ENCODE measurements at regions not wholly inside any gene's neighbourhood (a gene's known extent, or its start where the extent isn't known, plus 50 kb on each side); places are given as distances from the start of the nearest gene placed in this dataset.

- Histone ChIP-seq H3K9me2 (ENCODE audit: insufficient read depth) (no peaks in the 10 kb centered on the region), H4K20me1 (ENCODE audit: insufficient read depth) (no peaks in the 10 kb centered on the region), H3K79me2 (ENCODE audit: insufficient read depth, low read length) (no peaks in the 10 kb centered on the region), H3K9ac (ENCODE audit: low read length) (no peak overlapping the region), H3K9me3 (ENCODE audit: control insufficient read depth in 1 of 2, insufficient read depth in 1 of 2, low read depth in 1 of 2, low read length in 2 of 2) (no peaks in the 10 kb centered on the region), H3K27me3 (ENCODE audit: insufficient read depth, low read length) (no peaks in the 10 kb centered on the region), H3K36me3 (ENCODE audit: control insufficient read depth in 1 of 2, insufficient read depth in 2 of 2, low read length in 2 of 2) (no peaks in the 10 kb centered on the region), H2AFZ (ENCODE audit: low read depth, low read length, poor library complexity, severe bottlenecking) (no peak overlapping the region), H3K4me3 (replicated peaks in 1 of 2; ENCODE audit: low read depth in 1 of 2, low read length in 2 of 2) (no peak overlapping the region), H3K4me2 (ENCODE audit: low read length) (no peak overlapping the region), H3K4me1 (ENCODE audit: control insufficient read depth in 1 of 2, insufficient read depth in 2 of 2, low read length in 2 of 2) (no peaks in the 10 kb centered on the region), H3K27ac (ENCODE audit: low read depth, low read length) (no peak overlapping the region)
- intact Hi-C loops (cut with micrococcal nuclease): no loop called here
- ChIA-PET CTCF (no interaction called here), POLR2A (no interaction called here), RAD21 (ENCODE audit: low non-redundant PET in 1 of 2, low total read pairs in 2 of 2, uncharacterized antibody in 2 of 2, unreplicated experiment in 2 of 2) (no interaction called here)
- ATAC-seq (no peak), DNase-seq (ENCODE audit: low read depth, low spot score) (no peak)
- TF ChIP-seq SIN3A (IDR thresholded peaks at IDR 0.05; ENCODE audit: low read depth) (no peak), POLR2A (IDR thresholded peaks at IDR 0.05; ENCODE audit: borderline replicate concordance, extremely low read depth, insufficient read depth, insufficient read length) (no peak), POLR2AphosphoS5 (IDR thresholded peaks at IDR 0.05; ENCODE audit: low read depth, low read length) (no peak)
- no TSS peak for BruUV-seq (replicated peaks)
These were observed 333.3 kb upstream of the ACVR2A start for GRCh38 chr2:147511491-147511948.

DNA sequence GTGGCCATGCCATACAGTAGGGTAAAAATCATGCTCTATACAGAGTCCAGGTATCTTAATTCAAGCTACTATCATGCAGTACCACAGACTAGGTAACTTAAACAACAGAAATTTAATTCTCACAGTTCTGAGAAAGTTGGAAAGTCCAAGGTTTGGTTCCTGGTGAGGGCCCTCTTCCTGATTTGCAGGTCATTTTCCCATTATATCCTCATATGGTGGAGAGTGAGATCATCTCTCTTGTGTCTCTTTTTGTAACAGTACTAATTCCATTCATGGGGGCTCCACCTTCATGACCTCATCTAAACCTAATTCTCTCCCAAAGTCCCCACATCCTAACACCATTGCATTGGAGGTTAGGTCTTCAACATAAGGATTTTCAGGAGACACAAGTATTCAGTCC is 335.0 kb upstream of the ACVR2A start:
- no peak for ATAC-seq
- no peaks in the 10 kb centered on the region for H3K27me3 ChIP-seq (ENCODE audit: insufficient read depth, low read length)
- H3K27ac ChIP-seq (ENCODE audit: low read depth, low read length): no peak overlapping the region
- DNase-seq (ENCODE audit: low read depth, low spot score): no peak
- no peaks in the 10 kb centered on the region for H4K20me1 ChIP-seq (ENCODE audit: insufficient read depth)
- no peaks in the 10 kb centered on the region for H3K79me2 ChIP-seq (ENCODE audit: insufficient read depth, low read length)
- intact Hi-C loops (cut with micrococcal nuclease): no loop called here
- ChIA-PET CTCF (no interaction called here), RAD21 (ENCODE audit: low non-redundant PET in 1 of 2, low total read pairs in 2 of 2, uncharacterized antibody in 2 of 2, unreplicated experiment in 2 of 2) (no interaction called here), POLR2A (no interaction called here)
- H3K9me2 ChIP-seq (ENCODE audit: insufficient read depth): no peaks in the 10 kb centered on the region
- no peaks in the 10 kb centered on the region for H3K9me3 ChIP-seq (ENCODE audit: control insufficient read depth in 1 of 2, insufficient read depth in 1 of 2, low read depth in 1 of 2, low read length in 2 of 2)
- H3K9ac ChIP-seq (ENCODE audit: low read length): no peak overlapping the region
- TF ChIP-seq ATF3 (IDR thresholded peaks at IDR 0.05) (no peak), SP1 (IDR thresholded peaks at IDR 0.05; ENCODE audit: low read depth) (no peak), RAD21 (IDR thresholded peaks at IDR 0.05; ENCODE audit: low read depth) (no peak), TCF7L2 (IDR thresholded peaks at IDR 0.05; ENCODE audit: borderline replicate concordance, extremely low read depth, insufficient read depth, insufficient read length) (no peak), POLR2A (IDR thresholded peaks at IDR 0.05; ENCODE audit: borderline replicate concordance, extremely low read depth, insufficient read depth, insufficient read length) (no peak), SRF (IDR thresholded peaks at IDR 0.05; ENCODE audit: low read depth) (no peak), EZH2 (IDR thresholded peaks at IDR 0.05) (no peak), SIN3A (IDR thresholded peaks at IDR 0.05; ENCODE audit: low read depth) (no peak), EZH2phosphoT487 (IDR thresholded peaks at IDR 0.05; ENCODE audit: borderline replicate concordance) (no peak)
- no peak overlapping the region for H3K4me2 ChIP-seq (ENCODE audit: low read length)
- no peak overlapping the region for H2AFZ ChIP-seq (ENCODE audit: low read depth, low read length, poor library complexity, severe bottlenecking)
- no peaks in the 10 kb centered on the region for H3K4me1 ChIP-seq (ENCODE audit: control insufficient read depth in 1 of 2, insufficient read depth in 2 of 2, low read length in 2 of 2)
- H3K4me3 ChIP-seq (replicated peaks in 1 of 2; ENCODE audit: low read depth in 1 of 2, low read length in 2 of 2): no peak overlapping the region
- BruUV-seq (replicated peaks): no TSS peak
- no peaks in the 10 kb centered on the region for H3K36me3 ChIP-seq (ENCODE audit: control insufficient read depth in 1 of 2, insufficient read depth in 2 of 2, low read length in 2 of 2)
